Suppressor macrophage treated with lipopolysaccharide for 4 hours (primary cell): ENCODE measurements at regions not wholly inside any gene's neighbourhood (a gene's known extent, or its start where the extent isn't known, plus 50 kb on each side); places are given as distances from the start of the nearest gene placed in this dataset.

Experiments used
- DNase-seq: peaks from one replicate; pipeline ENCODE4 v3.0.0-alpha.2; 2020

- DNase-seq = no peak
Measured at GRCh38 chr2:238638100-238638981, 209.5 kb upstream of the TWIST2 start.

GRCh38 chr2:238638982-238639628 is 208.8 kb upstream of the TWIST2 start:
- DNase-seq = no peak

- DNase-seq = no peak
Measured at GRCh38 chr2:238640486-238640885, 207.4 kb upstream of the TWIST2 start.

- DNase-seq = no peak
Measured at GRCh38 chr2:238642973-238643372, 204.9 kb upstream of the TWIST2 start.

GRCh38 chr2:238643400-238643907 is 204.4 kb upstream of the TWIST2 start:
- no peak for DNase-seq

GRCh38 chr2:238644095-238645081 is 203.5 kb upstream of the TWIST2 start:
- DNase-seq = peak; percentile 86

- no peak for DNase-seq
Measured at GRCh38 chr2:238645095-238645494, 202.8 kb upstream of the TWIST2 start.

- no peak for DNase-seq
Measured at GRCh38 chr2:238645716-238646115, 202.2 kb upstream of the TWIST2 start.

GRCh38 chr2:238646281-238646680 is 201.6 kb upstream of the TWIST2 start:
- no peak for DNase-seq

- no peak for DNase-seq
Measured at GRCh38 chr2:238646803-238647202, 201.1 kb upstream of the TWIST2 start.

GRCh38 chr2:238649123-238649522 is 198.8 kb upstream of the TWIST2 start:
- no peak for DNase-seq

- no peak for DNase-seq
Measured at GRCh38 chr2:238649936-238650518, 197.9 kb upstream of the TWIST2 start.

GRCh38 chr2:238650536-238650935 is 197.3 kb upstream of the TWIST2 start:
- DNase-seq = no peak

- DNase-seq = no peak
Measured at GRCh38 chr2:238651306-238652052, 196.4 kb upstream of the TWIST2 start.

GRCh38 chr2:238652053-238652770 is 195.7 kb upstream of the TWIST2 start:
- no peak for DNase-seq

GRCh38 chr2:238652771-238653157 is 195.1 kb upstream of the TWIST2 start:
- DNase-seq = no peak

GRCh38 chr2:238653431-238654109 is 194.3 kb upstream of the TWIST2 start:
- no peak for DNase-seq

GRCh38 chr2:238654479-238655197 is 193.2 kb upstream of the TWIST2 start:
- no peak for DNase-seq

- DNase-seq = no peak
Measured at GRCh38 chr2:238655198-238655860, 192.6 kb upstream of the TWIST2 start.
